ENCODE measurements at regions not wholly inside any gene's neighbourhood (a gene's known extent, or its start where the extent isn't known, plus 50 kb on each side); places are given as distances from the start of the nearest gene placed in this dataset.

DNA sequence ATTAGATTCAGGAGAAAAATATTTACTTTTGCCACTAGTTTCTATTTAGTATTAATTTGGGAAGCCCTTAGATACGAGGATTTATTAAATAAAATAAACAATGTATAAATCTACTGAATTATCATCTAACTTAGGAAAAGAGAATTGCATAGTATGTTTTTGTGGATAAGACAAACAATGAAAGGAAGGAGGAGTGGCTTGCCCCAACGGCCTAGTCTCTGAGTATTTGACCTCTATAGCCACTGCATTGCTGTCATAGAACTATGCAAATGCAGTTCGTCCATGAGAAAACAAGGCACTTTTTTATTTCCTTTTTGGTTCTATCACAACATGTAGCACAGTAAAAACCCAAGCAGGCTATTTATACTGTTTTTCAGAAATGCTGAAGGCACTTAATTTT, 321.2 kb upstream of the CCNH start:
- TF ChIP-seq, protein P1, sequence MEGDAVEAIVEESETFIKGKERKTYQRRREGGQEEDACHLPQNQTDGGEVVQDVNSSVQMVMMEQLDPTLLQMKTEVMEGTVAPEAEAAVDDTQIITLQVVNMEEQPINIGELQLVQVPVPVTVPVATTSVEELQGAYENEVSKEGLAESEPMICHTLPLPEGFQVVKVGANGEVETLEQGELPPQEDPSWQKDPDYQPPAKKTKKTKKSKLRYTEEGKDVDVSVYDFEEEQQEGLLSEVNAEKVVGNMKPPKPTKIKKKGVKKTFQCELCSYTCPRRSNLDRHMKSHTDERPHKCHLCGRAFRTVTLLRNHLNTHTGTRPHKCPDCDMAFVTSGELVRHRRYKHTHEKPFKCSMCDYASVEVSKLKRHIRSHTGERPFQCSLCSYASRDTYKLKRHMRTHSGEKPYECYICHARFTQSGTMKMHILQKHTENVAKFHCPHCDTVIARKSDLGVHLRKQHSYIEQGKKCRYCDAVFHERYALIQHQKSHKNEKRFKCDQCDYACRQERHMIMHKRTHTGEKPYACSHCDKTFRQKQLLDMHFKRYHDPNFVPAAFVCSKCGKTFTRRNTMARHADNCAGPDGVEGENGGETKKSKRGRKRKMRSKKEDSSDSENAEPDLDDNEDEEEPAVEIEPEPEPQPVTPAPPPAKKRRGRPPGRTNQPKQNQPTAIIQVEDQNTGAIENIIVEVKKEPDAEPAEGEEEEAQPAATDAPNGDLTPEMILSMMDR (conservative IDR thresholded peaks at IDR 0.05; ENCODE audit: low read depth, low read length): no peak
- TF ChIP-seq EZH2 (IDR thresholded peaks at IDR 0.05; ENCODE audit: borderline replicate concordance, low read depth, low read length, poor library complexity, severe bottlenecking): no peak

Measured in A673 (cell line).